PC-3 (cell line): ENCODE measurements at regions not wholly inside any gene's neighbourhood (a gene's known extent, or its start where the extent isn't known, plus 50 kb on each side); places are given as distances from the start of the nearest gene placed in this dataset.
A peak's percentile ranks its signal among the peaks of the same experiment; 100 is the strongest.

Experiments used
- ATAC-seq: fragments of 200-7000 bp; cut with Tn5 transposase; 2 replicates; pipeline ENCODE4 v1.9.1; 2020; ENCODE audit warnings: mild to moderate bottlenecking, moderate library complexity
- BruUV-seq: library from RNA; stranded (reverse); fragments of 400-500 nt; replicated peaks from 2 replicates; lab custom pipeline; 2021; lab: Mats Ljungman, UMichigan
- CTCF ChIA-PET: fragments of 300-600 bp; sonication (Branson Sonifier 250); formaldehyde crosslinking; loops from one replicate; lab custom pipeline; 2022; ENCODE audit warnings: antibody characterized with exemption; lab: Charles Lee
- POLR2A ChIA-PET: fragments of 300-600 bp; sonication (Branson Sonifier 250); formaldehyde crosslinking; loops from one replicate; lab custom pipeline; 2022; ENCODE audit warnings: antibody characterized with exemption; ENCODE audit not compliant: unreplicated experiment; lab: Charles Lee
- DNase-seq: peaks from one replicate; pipeline ENCODE4 v3.0.0-alpha.2; 2015
- H2AFZ ChIP-seq: fragments of 300-600 bp; sonication (generic); 2 replicates; pipeline ENCODE4 v1.6.0; 2016; ENCODE audit warnings: antibody characterized with exemption, low read length
- H3F3A ChIP-seq: fragments of 300-600 bp; sonication (generic); one replicate; pipeline ENCODE4 v1.6.0; 2017; ENCODE audit warnings: antibody characterized with exemption, low read length, control low read depth, mild to moderate bottlenecking; ENCODE audit not compliant: unreplicated experiment
- H3K27ac ChIP-seq: fragments of 300-600 bp; sonication (generic); 2 replicates; pipeline ENCODE4 v1.5.1; 2016; ENCODE audit warnings: mild to moderate bottlenecking, low read length
- H3K27me3 ChIP-seq: fragments of 300-600 bp; sonication (generic); 2 replicates; pipeline ENCODE4 v1.6.1; 2016; ENCODE audit warnings: low read length, mixed read lengths
- H3K36me3 ChIP-seq: fragments of 300-600 bp; sonication (generic); 2 replicates; pipeline ENCODE4 v1.6.1; 2016; ENCODE audit warnings: low read depth, mixed run types, low read length, mixed read lengths
- H3K4me1 ChIP-seq: fragments of 300-600 bp; sonication (generic); 2 replicates; pipeline ENCODE4 v1.5.1; 2016; ENCODE audit warnings: low read length; ENCODE audit not compliant: insufficient read depth
- H3K4me2 ChIP-seq: fragments of 300-600 bp; sonication (generic); 2 replicates; pipeline ENCODE4 v1.6.0; 2016; ENCODE audit warnings: low read length
- H3K4me3 ChIP-seq: fragments of 300-600 bp; sonication (generic); 2 replicates; pipeline ENCODE4 v1.5.1; 2016; ENCODE audit warnings: mild to moderate bottlenecking, low read length, mixed read lengths
- H3K79me2 ChIP-seq: fragments of 300-600 bp; sonication (generic); 2 replicates; pipeline ENCODE4 v1.6.1; 2017; ENCODE audit warnings: low read length, mixed read lengths
- H3K9ac ChIP-seq: fragments of 300-600 bp; sonication (generic); 2 replicates; pipeline ENCODE4 v1.6.0; 2016; ENCODE audit warnings: mild to moderate bottlenecking, low read length
- H3K9me2 ChIP-seq: fragments of 300-600 bp; sonication (generic); replicated peaks from 2 replicates; pipeline ENCODE4 v1.6.1; 2016; ENCODE audit warnings: mixed run types, low read length, mixed read lengths
- H3K9me3 ChIP-seq: fragments of 300-600 bp; sonication (generic); 2 replicates; pipeline ENCODE4 v1.6.1; 2016; ENCODE audit warnings: low read length, mixed read lengths
- H4K20me1 ChIP-seq: fragments of 300-600 bp; sonication (generic); 2 replicates; pipeline ENCODE4 v1.6.1; 2016; ENCODE audit warnings: low read length, mixed read lengths
- CTCF ChIP-seq: fragments of 300-600 bp; sonication (generic); conservative IDR thresholded peaks from 2 replicates; pipeline ENCODE4 v1.5.1; 2017; ENCODE audit warnings: antibody characterized with exemption, low read depth, mild to moderate bottlenecking, low read length
- EZH2 ChIP-seq: fragments of 300-600 bp; sonication (generic); IDR thresholded peaks from one replicate; pipeline ENCODE4 v1.6.1; 2017; ENCODE audit warnings: antibody characterized with exemption, mild to moderate bottlenecking, low read length; ENCODE audit not compliant: unreplicated experiment
- EZH2phosphoT487 ChIP-seq: fragments of 300-600 bp; sonication (generic); IDR thresholded peaks from 2 replicates; pipeline ENCODE4 v1.6.1; 2018; ENCODE audit warnings: mild to moderate bottlenecking, antibody characterized with exemption, low read length, borderline replicate concordance
- intact Hi-C: fragments of 100-400 bp; cut with micrococcal nuclease; formaldehyde crosslinking; loops from 2 replicates; pipeline ENCODE4 v1.9.0; 2023

DNA sequence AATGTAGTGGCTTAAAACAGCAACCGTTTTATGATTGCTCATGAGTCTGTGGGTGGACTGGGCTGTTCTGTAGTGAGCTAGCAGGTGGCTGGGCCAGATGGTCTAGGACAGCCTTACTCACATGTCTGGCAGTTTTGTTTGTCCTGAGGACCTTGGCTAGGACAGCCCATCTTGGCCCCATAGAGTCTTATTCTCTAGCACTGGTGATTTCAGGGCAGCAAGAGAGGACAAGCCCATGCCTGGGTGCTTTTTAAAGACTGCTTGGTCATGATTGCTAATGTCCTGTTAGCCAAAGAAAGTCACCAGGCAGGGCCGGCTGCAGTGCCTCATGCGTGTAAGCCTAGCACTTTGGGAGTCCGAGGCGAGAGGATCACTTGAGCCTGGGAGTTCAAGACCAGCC, 139.8 kb downstream of the KATNIP start:
- Histone ChIP-seq H3K27ac (no peak overlapping the region), H3K4me1 (no peaks in the 10 kb centered on the region), H3K27me3 (no peaks in the 10 kb centered on the region), H3K9me2 (no peaks in the 10 kb centered on the region), H4K20me1 (no peaks in the 10 kb centered on the region), H3F3A (no peaks in the 10 kb centered on the region), H3K4me3 (no peak overlapping the region), H3K4me2 (no peak overlapping the region), H3K36me3 (no peaks in the 10 kb centered on the region), H3K9me3 (no peaks in the 10 kb centered on the region), H3K9ac (no peak overlapping the region), H2AFZ (no peak overlapping the region), H3K79me2 (no peaks in the 10 kb centered on the region)
- ChIA-PET POLR2A (no interaction called here), CTCF (no interaction called here)
- no TSS peak for BruUV-seq
- ATAC-seq (no peak), DNase-seq (no peak)
- TF ChIP-seq CTCF, result no peak
- TF ChIP-seq EZH2phosphoT487, result no peak
- TF ChIP-seq EZH2, result no peak
- intact Hi-C loops, result no loop called here

DNA sequence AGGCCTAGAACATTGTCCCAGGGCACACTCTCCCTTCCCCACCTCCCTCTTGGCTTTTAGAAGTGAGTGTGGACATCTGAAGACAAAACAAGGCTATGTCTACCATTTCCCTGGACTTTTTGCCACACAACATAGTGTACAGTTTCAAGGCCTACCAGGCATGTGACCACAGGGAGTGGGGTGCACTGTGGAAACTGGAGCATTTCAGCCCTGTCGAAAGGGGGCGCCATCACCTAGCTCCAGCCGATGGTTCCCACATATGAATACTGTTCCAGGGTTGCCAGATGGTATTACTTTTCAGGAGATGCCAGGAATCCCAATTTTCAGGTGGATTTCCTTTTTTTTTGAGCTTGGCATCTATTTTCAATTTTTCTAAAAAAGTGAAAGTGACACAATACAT, 140.7 kb downstream of the KATNIP start:
- TF ChIP-seq EZH2, result no peak
- peak; percentile 48 for TF ChIP-seq CTCF
- intact Hi-C loops, result no loop called here

GRCh38 chr16:27691721-27692120, 141.8 kb downstream of the KATNIP start:
- no peak overlapping the region for H3K27ac ChIP-seq
- no peak for TF ChIP-seq CTCF
- no peak for TF ChIP-seq EZH2
- no peak for TF ChIP-seq EZH2phosphoT487
- H3K9ac ChIP-seq, result no peak overlapping the region
- ChIA-PET CTCF (no interaction called here), POLR2A (no interaction called here)
- H3K9me3 ChIP-seq, result no peaks in the 10 kb centered on the region
- H3K4me1 ChIP-seq, result no peaks in the 10 kb centered on the region
- BruUV-seq, result no TSS peak
- H3K9me2 ChIP-seq, result no peaks in the 10 kb centered on the region
- no peaks in the 10 kb centered on the region for H3K27me3 ChIP-seq
- no peak for ATAC-seq
- no peaks in the 10 kb centered on the region for H3K79me2 ChIP-seq
- H3K4me2 ChIP-seq, result no peak overlapping the region
- no peak for DNase-seq
- H3F3A ChIP-seq, result no peaks in the 10 kb centered on the region
- no peak overlapping the region for H2AFZ ChIP-seq
- intact Hi-C loops, result no loop called here
- H4K20me1 ChIP-seq, result no peaks in the 10 kb centered on the region
- no peak overlapping the region for H3K4me3 ChIP-seq
- H3K36me3 ChIP-seq, result no peaks in the 10 kb centered on the region

More for the DNA sequence above, 140.7 kb downstream of the KATNIP start:
- H3K27me3 ChIP-seq, result no peaks in the 10 kb centered on the region
- ChIA-PET CTCF (no interaction called here), POLR2A (no interaction called here)
- no peak overlapping the region for H2AFZ ChIP-seq
- no peaks in the 10 kb centered on the region for H3K79me2 ChIP-seq
- H3K27ac ChIP-seq, result no peak overlapping the region
- no TSS peak for BruUV-seq
- no peak overlapping the region for H3K4me3 ChIP-seq
- no peaks in the 10 kb centered on the region for H3K9me2 ChIP-seq
- H3K4me1 ChIP-seq, result no peaks in the 10 kb centered on the region
- no peaks in the 10 kb centered on the region for H3F3A ChIP-seq
- no peaks in the 10 kb centered on the region for H3K9me3 ChIP-seq
- H3K36me3 ChIP-seq, result no peaks in the 10 kb centered on the region
- ATAC-seq (no peak), DNase-seq (no peak)
- no peaks in the 10 kb centered on the region for H4K20me1 ChIP-seq
- H3K4me2 ChIP-seq, result no peak overlapping the region
- no peak overlapping the region for H3K9ac ChIP-seq
